Uterus (tissue), 3 donors: ENCODE measurements at regions not wholly inside any gene's neighbourhood (a gene's known extent, or its start where the extent isn't known, plus 50 kb on each side); places are given as distances from the start of the nearest gene placed in this dataset.
A peak's percentile ranks its signal among the peaks of the same experiment; 100 is the strongest.

Experiments used
- DNase-seq, 2 donors: peaks; one replicate each; pipeline ENCODE4 v3.0.0-alpha.2; 2019 to 2020
- H3K27ac ChIP-seq, 2 donors: fragments of 200-600 bp; sonication (generic); 1 replicate in 1 of 2; 2 replicates in 1 of 2; pipeline ENCODE4 v1.5.1; 2016 to 2018
- H3K27me3 ChIP-seq, 2 donors: fragments of 200-600 bp; sonication (generic); one replicate each; pipeline ENCODE4 v1.5.1; 2018 to 2019; ENCODE audit warnings: control low read depth in 1 of 2
- H3K36me3 ChIP-seq, 2 donors: fragments of 200-600 bp; sonication (generic); one replicate each; pipeline ENCODE4 v1.5.1; 2019; ENCODE audit warnings: control low read depth in 1 of 2
- H3K4me1 ChIP-seq, 2 donors: fragments of 200-600 bp; sonication (generic); one replicate each; pipeline ENCODE4 v1.5.1; 2018 to 2019; ENCODE audit warnings: control low read depth in 1 of 2
- H3K4me3 ChIP-seq, 2 donors: fragments of 200-600 bp; sonication (generic); 1 replicate in 1 of 2; 2 replicates in 1 of 2; pipeline ENCODE4 v1.5.1; 2018 to 2019; ENCODE audit warnings: mild to moderate bottlenecking in 1 of 2
- H3K9me3 ChIP-seq, 2 donors: fragments of 200-600 bp; sonication (generic); one replicate each; pipeline ENCODE4 v1.5.1; 2019; ENCODE audit warnings: control low read depth in 1 of 2
- CTCF ChIP-seq, 4 experiments: fragments of 200-600 bp in 2 of 4; fragments of 450-650 bp in 2 of 4; sonication (generic) in 2 of 4; IDR thresholded peaks; one replicate each; pipeline ENCODE4 v1.5.1; 2016 to 2019; ENCODE audit warnings: antibody characterized with exemption in 4 of 4, mild to moderate bottlenecking in 2 of 4, moderate library complexity in 1 of 4
- POLR2A ChIP-seq, 2 donors: fragments of 450-650 bp; IDR thresholded peaks; one replicate each; pipeline ENCODE4 v1.6.1; 2016; ENCODE audit warnings: antibody characterized with exemption in 2 of 2, mild to moderate bottlenecking in 1 of 2, moderate library complexity in 1 of 2
- intact Hi-C: fragments of 100-400 bp; cut with DNase I; formaldehyde crosslinking; loops from one replicate; pipeline ENCODE4 v1.15.1; 2023; ENCODE audit warnings: low total_unique reads
- donor health status: DM: yes; HTN: yes; CAD: no.

DNA sequence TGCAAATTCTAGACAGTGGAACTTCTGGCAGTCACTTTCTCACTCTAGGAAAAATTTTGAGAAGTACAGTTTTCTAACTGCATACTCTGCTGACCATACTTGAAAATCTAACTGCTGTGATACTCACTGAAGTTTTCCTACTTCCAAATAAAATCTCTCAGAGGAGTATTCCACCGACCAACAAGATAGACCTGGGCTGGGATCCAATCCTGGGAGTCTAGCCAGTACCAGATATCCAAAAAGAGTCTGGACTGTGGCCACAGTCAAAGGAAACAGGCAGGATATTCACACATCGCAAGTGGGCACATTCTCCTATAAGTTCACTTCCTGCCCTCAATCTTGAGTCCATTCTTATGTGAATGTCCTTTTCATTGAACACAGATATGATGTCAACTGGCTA, 1138.7 kb upstream of the PCDH7 start:
- TF ChIP-seq POLR2A (IDR thresholded peaks at IDR 0.05) (no peak), CTCF (IDR thresholded peaks at IDR 0.05) (no peak)
- peak; percentile 28 to 31 for DNase-seq

DNA sequence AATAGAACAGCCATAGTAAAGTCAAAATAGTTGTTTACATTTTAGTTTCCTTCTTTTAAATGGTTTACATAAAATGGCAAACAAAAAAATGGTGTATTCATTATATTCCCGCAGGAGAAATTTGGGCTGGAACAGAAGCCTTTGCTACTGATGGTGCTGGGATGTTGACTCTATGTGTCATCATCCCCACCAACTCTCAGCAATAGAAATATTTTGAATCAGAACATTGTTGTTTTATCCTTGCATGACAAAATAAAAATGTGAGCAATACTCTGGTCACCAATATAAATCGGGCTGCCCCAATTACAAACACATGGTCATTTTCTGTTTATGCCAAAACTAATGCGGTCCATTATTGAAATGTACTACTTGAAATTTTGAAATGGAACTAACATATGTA, 1131.6 kb upstream of the PCDH7 start:
- TF ChIP-seq POLR2A (IDR thresholded peaks at IDR 0.05): no peak
- no peak for TF ChIP-seq CTCF (IDR thresholded peaks at IDR 0.05)
- Histone ChIP-seq H3K36me3 (no peaks in the 10 kb centered on the region), H3K27me3 (no peaks in the 10 kb centered on the region), H3K27ac (no peak overlapping the region), H3K4me1 (no peaks in the 10 kb centered on the region), H3K4me3 (no peak overlapping the region), H3K9me3 (no peaks in the 10 kb centered on the region)
- DNase-seq: no peak
- intact Hi-C loops: no loop called here

More for the DNA sequence above, 1138.7 kb upstream of the PCDH7 start:
- H3K4me3 ChIP-seq: no peak overlapping the region
- no peaks in the 10 kb centered on the region for H3K36me3 ChIP-seq
- H3K27me3 ChIP-seq: no peaks in the 10 kb centered on the region
- H3K4me1 ChIP-seq: no peaks in the 10 kb centered on the region
- no peak overlapping the region for H3K27ac ChIP-seq
- no peaks in the 10 kb centered on the region for H3K9me3 ChIP-seq
- intact Hi-C loops: no loop called here

- Histone ChIP-seq H3K27ac (no peak overlapping the region), H3K9me3 (no peaks in the 10 kb centered on the region), H3K27me3 (no peaks in the 10 kb centered on the region), H3K4me1 (no peaks in the 10 kb centered on the region), H3K36me3 (no peaks in the 10 kb centered on the region), H3K4me3 (no peak overlapping the region)
- TF ChIP-seq CTCF (IDR thresholded peaks at IDR 0.05): no peak
- no peak for TF ChIP-seq POLR2A (IDR thresholded peaks at IDR 0.05)
- intact Hi-C loops: no loop called here
- DNase-seq: no peak
Observed at GRCh38 chr4:29596228-29596627, 1123.9 kb upstream of the PCDH7 start.

DNA sequence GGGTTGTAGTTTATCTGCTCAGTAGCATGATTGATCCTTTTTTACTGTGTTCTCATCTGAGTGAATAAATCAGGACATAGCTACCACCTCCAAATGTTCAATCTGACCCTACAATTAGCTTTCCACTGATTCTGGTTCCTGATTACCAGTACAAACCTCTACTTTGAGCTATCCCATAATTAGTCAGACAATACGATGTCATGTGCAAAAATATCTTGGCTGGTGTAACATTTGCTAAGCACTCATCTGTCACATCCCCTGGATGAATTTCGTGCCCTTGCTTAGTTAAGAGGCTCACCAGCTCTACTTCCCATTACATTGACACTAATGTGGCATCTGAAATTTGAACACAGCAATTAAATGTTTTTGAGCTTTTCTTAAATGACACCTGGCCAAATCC, 1101.0 kb upstream of the PCDH7 start:
- Histone ChIP-seq H3K27ac (no peak overlapping the region), H3K9me3 (no peaks in the 10 kb centered on the region), H3K4me1 (no peaks in the 10 kb centered on the region), H3K27me3 (no peaks in the 10 kb centered on the region), H3K36me3 (no peaks in the 10 kb centered on the region), H3K4me3 (no peak overlapping the region)
- intact Hi-C loops: no loop called here
- no peak for TF ChIP-seq POLR2A (IDR thresholded peaks at IDR 0.05)
- DNase-seq: no peak

DNA sequence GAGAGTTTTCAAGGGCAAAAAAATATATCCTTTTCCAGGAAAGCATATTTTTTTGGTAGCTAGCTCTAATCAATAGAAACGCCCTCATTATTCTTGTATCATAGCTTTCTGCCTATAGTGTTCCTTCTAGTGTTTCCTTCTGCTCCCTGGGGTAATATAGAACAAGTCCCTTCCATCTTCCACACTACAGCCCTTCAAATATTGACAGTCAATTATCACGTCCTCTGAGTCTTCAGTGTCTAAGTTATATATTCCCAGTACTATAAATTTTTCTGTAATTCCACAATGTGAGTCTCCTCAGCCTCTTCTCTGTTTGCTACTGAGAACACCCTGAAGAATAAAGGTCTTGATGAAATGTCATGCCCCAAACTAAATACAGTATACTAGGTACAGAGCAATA, 1088.0 kb upstream of the PCDH7 start:
- intact Hi-C loops: no loop called here
- H3K4me3 ChIP-seq: no peak overlapping the region
- no peaks in the 10 kb centered on the region for H3K36me3 ChIP-seq
- no peaks in the 10 kb centered on the region for H3K4me1 ChIP-seq
- no peak for TF ChIP-seq CTCF (IDR thresholded peaks at IDR 0.05)
- TF ChIP-seq POLR2A (IDR thresholded peaks at IDR 0.05): no peak
- no peak for DNase-seq
- H3K9me3 ChIP-seq: no peaks in the 10 kb centered on the region
- H3K27ac ChIP-seq: no peak overlapping the region
- H3K27me3 ChIP-seq: no peaks in the 10 kb centered on the region

- DNase-seq: no peak
- Histone ChIP-seq H3K4me3 (no peak overlapping the region), H3K27me3 (no peaks in the 10 kb centered on the region), H3K36me3 (no peaks in the 10 kb centered on the region), H3K9me3 (no peaks in the 10 kb centered on the region), H3K27ac (no peak overlapping the region), H3K4me1 (no peaks in the 10 kb centered on the region)
- no peak for TF ChIP-seq CTCF (IDR thresholded peaks at IDR 0.05)
- TF ChIP-seq POLR2A (IDR thresholded peaks at IDR 0.05): no peak
- intact Hi-C loops: no loop called here
Observed at GRCh38 chr4:29636961-29637360, 1083.2 kb upstream of the PCDH7 start.
